CD4-positive, alpha-beta T cell (primary cell): ENCODE measurements at regions not wholly inside any gene's neighbourhood (a gene's known extent, or its start where the extent isn't known, plus 50 kb on each side); places are given as distances from the start of the nearest gene placed in this dataset.

ENCODE experiments used
- ATAC-seq: fragments of 200-7000 bp; cut with Tn5 transposase; one replicate; pipeline ENCODE4 v1.10.0; 2022; ENCODE audit warnings: mild to moderate bottlenecking; ENCODE audit not compliant: poor library complexity
- CTCF ChIA-PET: fragments of 350-600 bp; sonication (Branson Sonifier 250); formaldehyde crosslinking; loops from one replicate; lab custom pipeline; 2021; ENCODE audit warnings: antibody characterized with exemption, inconsistent platforms; lab: Charles Lee
- POLR2A ChIA-PET: fragments of 350-600 bp; sonication (Branson Sonifier 250); formaldehyde crosslinking; loops from one replicate; lab custom pipeline; 2021; ENCODE audit warnings: antibody characterized with exemption, inconsistent platforms; lab: Charles Lee
- DNase-seq, 14 experiments: peaks; one replicate each; pipeline ENCODE4 v3.0.0-alpha.2; 2013 to 2020; ENCODE audit warnings: mixed read lengths in 2 of 14
- H3K27ac ChIP-seq, 2 donors: one replicate each; pipeline versions ENCODE4 v1.5.1 to v1.7.0; 2013; ENCODE audit warnings: low read length in 2 of 2, low read depth in 1 of 2, mild to moderate bottlenecking in 1 of 2
- H3K27me3 ChIP-seq, 2 experiments: 1 replicate in 1 of 2; 2 replicates in 1 of 2; pipeline versions ENCODE4 v1.6.1 to v1.7.0; 2013; ENCODE audit warnings: low read length in 2 of 2, control low read depth in 1 of 2, mild to moderate bottlenecking in 1 of 2, moderate library complexity in 1 of 2; ENCODE audit not compliant: insufficient read depth in 2 of 2, control insufficient read depth in 1 of 2
- H3K36me3 ChIP-seq: one replicate; pipeline ENCODE4 v1.6.1; 2013; ENCODE audit warnings: low read length, control low read depth; ENCODE audit not compliant: insufficient read depth
- H3K4me1 ChIP-seq: one replicate; pipeline ENCODE4 v1.6.1; 2013; ENCODE audit warnings: low read length, control low read depth; ENCODE audit not compliant: insufficient read depth
- H3K4me3 ChIP-seq: one replicate; pipeline ENCODE4 v1.5.1; 2013; ENCODE audit warnings: mild to moderate bottlenecking, low read length, moderate library complexity
- H3K9me3 ChIP-seq, 2 experiments: 1 replicate in 1 of 2; 2 replicates in 1 of 2; pipeline versions ENCODE4 v1.6.1 to v1.7.0; 2013; ENCODE audit warnings: low read length in 2 of 2, mild to moderate bottlenecking in 2 of 2, control low read depth in 1 of 2, moderate library complexity in 1 of 2; ENCODE audit not compliant: control insufficient read depth in 1 of 2, insufficient read depth in 1 of 2
- H3K27ac Mint-ChIP-seq: one replicate; pipeline ENCODE4 v1.8.0; 2020; ENCODE audit warnings: mixed read lengths
- H3K27me3 Mint-ChIP-seq: one replicate; pipeline ENCODE4 v1.8.0; 2021; ENCODE audit warnings: mixed read lengths
- H3K36me3 Mint-ChIP-seq: one replicate; pipeline ENCODE4 v1.8.0; 2021; ENCODE audit warnings: low read depth, mixed read lengths
- H3K4me1 Mint-ChIP-seq: one replicate; pipeline ENCODE4 v1.8.0; 2021; ENCODE audit warnings: low read depth, mixed read lengths
- H3K4me3 Mint-ChIP-seq: one replicate; pipeline ENCODE4 v1.8.0; 2020; ENCODE audit warnings: mild to moderate bottlenecking, mixed read lengths
- H3K9me3 Mint-ChIP-seq: one replicate; pipeline ENCODE4 v1.8.0; 2020; ENCODE audit warnings: mixed read lengths
- CTCF ChIP-seq: fragments of 200-600 bp; IDR thresholded peaks from one replicate; pipeline ENCODE4 v1.8.0; 2022; ENCODE audit warnings: antibody characterized with exemption, mild to moderate bottlenecking
- intact Hi-C, 2 experiments: fragments of 100-400 bp; cut with DNase I in 1 of 2; cut with micrococcal nuclease in 1 of 2; formaldehyde crosslinking; loops; one replicate each; pipeline versions ENCODE4 v1.15.1 to v1.9.0; 2023 to 2025; cut with DNase I, micrococcal nuclease

GRCh38 chr2:194445226-194445625 lies 1211.8 kb upstream of the SLC39A10 start:
- Mint-ChIP-seq H3K36me3 (no peaks in the 10 kb centered on the region), H3K27me3 (no peaks in the 10 kb centered on the region), H3K9me3 (no peaks in the 10 kb centered on the region), H3K27ac (no peak overlapping the region), H3K4me1 (no peaks in the 10 kb centered on the region), H3K4me3 (no peak overlapping the region)
- no peaks in the 10 kb centered on the region for H3K36me3 ChIP-seq
- no peaks in the 10 kb centered on the region for H3K27me3 ChIP-seq
- no peak overlapping the region for H3K4me3 ChIP-seq
- DNase-seq (no peak), ATAC-seq (no peak)
- CTCF ChIA-PET, result no interaction called here
- intact Hi-C loops, result no loop called here
- TF ChIP-seq CTCF, result no peak
- POLR2A ChIA-PET, result no interaction called here
- no peak overlapping the region for H3K27ac ChIP-seq
- no peaks in the 10 kb centered on the region for H3K9me3 ChIP-seq
- no peaks in the 10 kb centered on the region for H3K4me1 ChIP-seq

- intact Hi-C loops, result no loop called here
- ChIA-PET POLR2A (no interaction called here), CTCF (no interaction called here)
- Mint-ChIP-seq H3K4me3 (no peak overlapping the region), H3K4me1 (no peaks in the 10 kb centered on the region), H3K27me3 (no peaks in the 10 kb centered on the region), H3K36me3 (no peaks in the 10 kb centered on the region), H3K9me3 (peaks cover 2% of the 10 kb centered on the region), H3K27ac (no peak overlapping the region)
- no peak overlapping the region for H3K27ac ChIP-seq
- no peak for TF ChIP-seq CTCF
- H3K27me3 ChIP-seq, result no peaks in the 10 kb centered on the region
- no peak overlapping the region for H3K4me3 ChIP-seq
- H3K36me3 ChIP-seq, result no peaks in the 10 kb centered on the region
- H3K4me1 ChIP-seq, result no peaks in the 10 kb centered on the region
- ATAC-seq, result no peak
- no peak for DNase-seq
- no peaks in the 10 kb centered on the region for H3K9me3 ChIP-seq
Measured at GRCh38 chr2:194443926-194444325, 1213.1 kb upstream of the SLC39A10 start.

- ChIA-PET CTCF (no interaction called here), POLR2A (interaction anchor here (0.6 kb wide), 1 partner anchor 177 kb away, joined by 4 read pairs; no protein-coding TSS in a partner anchor)
- H3K9me3 Mint-ChIP-seq, result no peaks in the 10 kb centered on the region
- no peak overlapping the region for H3K4me3 ChIP-seq
- ATAC-seq (no peak), DNase-seq (no peak)
- peaks cover 0 to 7% of the 10 kb centered on the region in 2 experiments for H3K9me3 ChIP-seq
- no peak overlapping the region for H3K27ac ChIP-seq
- H3K27ac Mint-ChIP-seq, result no peak overlapping the region
- no peaks in the 10 kb centered on the region for H3K4me1 ChIP-seq
- H3K36me3 Mint-ChIP-seq, result no peaks in the 10 kb centered on the region
- intact Hi-C loops, result no loop called here
- no peak for TF ChIP-seq CTCF
- H3K27me3 Mint-ChIP-seq, result no peaks in the 10 kb centered on the region
- no peak overlapping the region for H3K4me3 Mint-ChIP-seq
- no peaks in the 10 kb centered on the region for H3K4me1 Mint-ChIP-seq
- H3K27me3 ChIP-seq, result no peaks in the 10 kb centered on the region
- no peaks in the 10 kb centered on the region for H3K36me3 ChIP-seq
Measured at GRCh38 chr2:194424683-194425209, 1232.3 kb upstream of the SLC39A10 start.
